HG03378 (cell line): ENCODE measurements at regions not wholly inside any gene's neighbourhood (a gene's known extent, or its start where the extent isn't known, plus 50 kb on each side); places are given as distances from the start of the nearest gene placed in this dataset.
A peak's percentile ranks its signal among the peaks of the same experiment; 100 is the strongest.
"Not testable (repeated sequence)": the region's sequence is repeated elsewhere in the genome, so short reads cannot be mapped to it uniquely, and the experiment has no call there.

Experiments
- ATAC-seq: cut with Tn5 transposase; IDR thresholded peaks from one replicate; pipeline ENCODE4 v1.9.1; 2021; ENCODE audit warnings: mild to moderate bottlenecking, moderate library complexity; ENCODE audit not compliant: unreplicated experiment

- no peak for ATAC-seq
Measured at GRCh38 chr12:70008944-70009343, 183.9 kb downstream of the MYRFL start.

GRCh38 chr12:70011353-70011752 is 186.3 kb downstream of the MYRFL start:
- no peak for ATAC-seq

GRCh38 chr12:70013016-70013415 is 188.0 kb downstream of the MYRFL start:
- not testable (repeated sequence) for ATAC-seq

GRCh38 chr12:70028515-70028914 is 203.5 kb downstream of the MYRFL start:
- ATAC-seq: no peak

GRCh38 chr12:70028918-70029317 is 203.9 kb downstream of the MYRFL start:
- ATAC-seq: no peak

- ATAC-seq: no peak
Measured at GRCh38 chr12:70031046-70031445, 206.0 kb downstream of the MYRFL start.

- ATAC-seq: no peak
Measured at GRCh38 chr12:70032076-70032475, 207.0 kb downstream of the MYRFL start.

- no peak for ATAC-seq
Measured at GRCh38 chr12:70033310-70033709, 208.3 kb downstream of the MYRFL start.

GRCh38 chr12:70040141-70040540 is 203.1 kb upstream of the CNOT2 start:
- ATAC-seq: no peak

GRCh38 chr12:70042675-70043074 is 200.6 kb upstream of the CNOT2 start:
- no peak for ATAC-seq

GRCh38 chr12:70043490-70044138 is 199.6 kb upstream of the CNOT2 start:
- ATAC-seq: no peak

GRCh38 chr12:70044167-70044566 is 199.1 kb upstream of the CNOT2 start:
- ATAC-seq: no peak

- ATAC-seq: no peak
Measured at GRCh38 chr12:70045036-70045435, 198.2 kb upstream of the CNOT2 start.

- no peak for ATAC-seq
Measured at GRCh38 chr12:70045514-70045913, 197.7 kb upstream of the CNOT2 start.

- ATAC-seq: no peak
Measured at GRCh38 chr12:70048521-70049250, 194.5 kb upstream of the CNOT2 start.

- peak; percentile 98 for ATAC-seq
Measured at GRCh38 chr12:70049596-70050360, 193.5 kb upstream of the CNOT2 start.

- ATAC-seq: no peak
Measured at GRCh38 chr12:70052476-70052875, 190.8 kb upstream of the CNOT2 start.

- ATAC-seq: no peak
Measured at GRCh38 chr12:70052931-70053497, 190.2 kb upstream of the CNOT2 start.

- no peak for ATAC-seq
Measured at GRCh38 chr12:70059373-70059772, 183.9 kb upstream of the CNOT2 start.

- no peak for ATAC-seq
Measured at GRCh38 chr12:70060634-70061033, 182.6 kb upstream of the CNOT2 start.

GRCh38 chr12:70068743-70069142 is 174.5 kb upstream of the CNOT2 start:
- no peak for ATAC-seq
